ENCODE measurements at regions not wholly inside any gene's neighbourhood (a gene's known extent, or its start where the extent isn't known, plus 50 kb on each side); places are given as distances from the start of the nearest gene placed in this dataset.

DNA sequence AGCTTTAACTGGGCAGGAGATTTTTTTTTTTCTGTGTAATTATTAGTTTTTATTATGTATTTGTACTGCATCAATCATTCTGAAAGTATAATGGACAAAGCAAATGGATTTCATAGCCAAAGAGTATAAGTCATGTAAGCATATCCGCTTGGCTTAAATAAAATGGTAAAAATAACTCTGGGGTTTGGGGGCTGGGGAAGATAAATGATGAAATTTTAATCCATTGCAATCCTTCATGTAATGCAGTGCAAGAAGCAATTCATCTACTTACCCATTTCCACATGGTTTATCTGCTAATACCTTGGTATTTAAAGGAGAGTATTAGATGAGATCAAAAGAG, 781.4 kb downstream of the QKI start:
- DNase-seq, result no peak

DNA sequence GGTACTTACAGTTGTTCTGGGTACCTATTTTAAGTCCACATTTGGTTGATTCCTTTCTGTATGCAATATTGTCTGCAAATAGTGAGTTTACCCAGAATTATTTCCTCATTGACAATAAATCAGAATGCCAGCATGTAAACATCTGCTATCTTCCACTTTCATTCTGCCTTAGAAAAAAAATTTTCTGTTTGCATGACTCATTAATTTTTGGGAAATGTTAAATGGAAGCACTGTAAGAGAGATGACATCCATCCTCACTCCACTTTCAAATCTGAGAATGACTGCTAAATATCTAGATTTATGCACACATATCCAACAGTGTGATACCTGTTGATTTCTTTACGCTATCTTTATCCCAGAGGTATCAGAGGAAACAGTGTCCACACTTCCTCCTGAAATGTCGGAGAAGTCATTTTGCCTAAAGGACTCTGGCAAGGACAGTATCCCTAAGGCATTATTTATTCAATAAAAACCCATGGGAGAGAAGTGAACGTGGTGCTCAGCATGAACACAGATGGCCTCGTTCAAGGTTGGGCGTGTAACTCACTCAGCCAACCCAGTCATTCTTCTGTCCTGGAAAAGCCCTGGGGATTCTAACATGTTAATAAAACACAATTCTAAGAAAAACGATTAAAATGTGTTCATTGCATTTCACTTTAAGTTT, 780.9 kb downstream of the QKI start:
- no peak for DNase-seq

DNA sequence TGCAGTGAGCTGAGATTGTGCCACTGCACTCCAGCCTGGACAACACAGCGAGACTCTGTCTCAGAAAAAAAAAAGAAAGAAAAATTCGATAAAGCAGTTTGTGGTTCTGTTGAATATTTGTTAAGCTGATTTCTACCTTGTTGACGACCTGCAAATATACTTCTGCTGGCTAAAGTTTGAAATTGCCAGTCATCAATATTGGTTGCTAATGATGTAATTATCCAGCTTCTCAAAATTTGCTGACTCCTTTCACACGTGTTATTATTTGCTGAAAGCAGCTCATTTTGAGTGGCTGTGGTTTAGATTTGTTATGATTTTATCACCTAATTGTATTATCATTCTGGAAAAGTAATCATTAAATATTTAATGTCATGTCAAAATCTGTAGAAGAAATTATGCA, 774.3 kb downstream of the QKI start:
- no peak for DNase-seq

DNA sequence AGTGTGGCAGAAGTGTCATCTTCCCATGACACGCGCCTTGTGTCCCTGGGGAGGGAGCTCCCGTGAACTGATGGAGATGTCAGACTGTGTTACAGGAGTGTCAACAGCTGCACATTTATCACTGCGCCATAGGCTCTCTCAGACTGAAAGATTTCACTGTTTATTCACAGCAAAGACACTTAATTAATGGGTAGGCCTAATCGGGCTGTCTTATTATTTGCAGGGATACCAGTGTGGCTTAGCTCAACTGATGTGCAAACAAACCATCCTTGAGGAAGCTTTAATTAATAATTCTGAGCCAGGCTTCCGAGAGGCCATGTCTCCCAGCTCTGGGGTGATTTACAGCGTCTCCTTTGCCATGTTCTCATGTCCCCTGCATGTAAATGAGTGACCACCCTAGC, 771.0 kb downstream of the QKI start:
- no peak for DNase-seq

DNA sequence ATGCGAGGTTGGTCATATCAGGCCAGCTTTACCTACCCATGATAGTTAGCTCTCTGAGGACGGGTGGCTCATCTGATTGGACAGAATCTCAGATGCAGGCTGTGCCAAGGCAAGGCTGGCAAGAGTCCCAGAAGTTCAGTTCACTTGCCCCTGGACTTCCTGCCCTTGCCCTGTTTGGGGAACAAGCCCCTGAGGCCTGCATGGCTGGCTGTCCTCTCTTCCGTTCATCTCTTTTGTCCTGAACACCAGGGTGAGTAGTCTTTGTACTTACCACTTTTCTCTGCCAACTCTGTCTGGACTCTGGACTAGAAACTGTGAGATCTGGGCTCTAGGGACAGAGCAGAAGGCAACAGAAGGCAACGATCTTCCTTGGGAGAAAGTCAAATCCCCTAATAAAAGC, 769.9 kb downstream of the QKI start:
- no peak for DNase-seq

DNA sequence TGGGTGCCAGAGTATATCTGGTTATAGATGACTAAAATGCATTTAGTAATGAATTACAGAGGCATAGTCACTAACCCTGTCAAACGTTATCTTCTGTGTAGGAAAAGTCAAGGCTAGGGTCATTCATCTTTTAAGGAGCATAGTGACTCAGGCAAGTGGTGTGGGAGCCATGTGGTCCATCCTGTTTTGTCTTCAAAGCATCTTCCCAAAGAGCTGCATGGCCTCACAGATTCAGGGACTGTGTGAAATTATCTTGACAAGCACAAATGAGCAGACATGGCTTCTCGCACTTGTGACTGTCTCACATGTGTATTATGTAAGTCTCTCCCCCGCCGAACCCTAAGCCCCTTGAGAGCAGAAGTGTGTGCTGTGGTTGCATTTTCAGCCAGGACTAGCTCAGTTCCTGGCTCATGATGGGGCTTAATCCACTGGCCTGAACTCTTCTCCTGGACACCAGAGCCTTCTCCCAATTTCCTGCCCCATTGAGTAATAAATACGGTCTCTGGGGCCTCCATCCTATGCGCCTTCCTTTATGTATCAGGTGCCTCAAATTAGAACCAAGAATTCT, 769.1 kb downstream of the QKI start:
- no peak for DNase-seq

DNA sequence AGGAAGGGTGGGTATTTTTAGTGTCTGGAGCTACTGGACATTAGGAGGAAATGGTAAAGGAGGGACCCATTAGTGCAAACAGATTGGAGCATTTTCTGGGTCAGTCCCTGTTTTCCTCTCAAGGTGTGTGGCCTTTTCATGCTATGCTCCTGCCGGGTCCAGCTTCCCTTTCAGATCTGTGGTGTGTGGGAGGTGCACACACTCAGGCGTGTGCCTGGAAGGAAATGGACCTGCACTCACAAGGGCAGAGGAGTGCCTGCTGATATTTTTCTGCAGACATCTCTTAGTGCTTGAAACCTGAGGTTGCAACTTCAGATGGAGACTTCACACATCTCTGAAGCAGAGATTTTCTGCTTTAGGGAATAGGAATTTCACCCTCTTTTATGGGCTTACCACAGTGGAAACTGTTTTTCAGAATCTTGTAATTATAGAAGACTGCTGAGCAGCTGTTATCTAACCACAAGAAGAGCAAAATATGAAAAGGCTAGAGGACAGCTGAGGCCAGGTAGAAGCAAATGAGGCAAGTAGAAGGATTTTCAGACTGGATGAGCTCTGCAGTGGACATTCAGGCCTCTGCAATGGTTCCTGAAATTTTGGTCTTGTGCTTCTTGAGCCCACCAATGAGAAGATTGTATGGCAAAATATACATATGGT, 764.3 kb downstream of the QKI start:
- no peak for DNase-seq

DNA sequence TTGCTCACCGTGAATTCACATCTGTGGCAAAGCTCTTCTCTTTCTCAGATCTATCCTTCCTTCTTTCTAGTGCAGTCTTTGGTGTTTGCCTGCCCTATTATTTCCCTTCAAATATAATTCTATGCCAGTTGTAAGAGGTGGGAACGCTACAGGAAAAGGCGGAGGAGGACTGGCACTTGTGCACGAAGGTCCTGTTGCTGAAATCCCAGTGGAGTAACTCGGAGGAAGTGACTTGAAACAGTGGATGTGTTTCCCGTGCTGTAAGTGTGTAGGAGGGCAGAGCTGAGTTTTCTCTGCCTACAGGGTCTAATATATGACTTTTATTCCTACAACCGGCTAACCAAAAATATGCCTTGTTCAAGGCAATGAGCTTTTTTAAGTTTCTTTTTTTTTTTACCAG, 754.8 kb downstream of the QKI start:
- DNase-seq, result no peak

DNA sequence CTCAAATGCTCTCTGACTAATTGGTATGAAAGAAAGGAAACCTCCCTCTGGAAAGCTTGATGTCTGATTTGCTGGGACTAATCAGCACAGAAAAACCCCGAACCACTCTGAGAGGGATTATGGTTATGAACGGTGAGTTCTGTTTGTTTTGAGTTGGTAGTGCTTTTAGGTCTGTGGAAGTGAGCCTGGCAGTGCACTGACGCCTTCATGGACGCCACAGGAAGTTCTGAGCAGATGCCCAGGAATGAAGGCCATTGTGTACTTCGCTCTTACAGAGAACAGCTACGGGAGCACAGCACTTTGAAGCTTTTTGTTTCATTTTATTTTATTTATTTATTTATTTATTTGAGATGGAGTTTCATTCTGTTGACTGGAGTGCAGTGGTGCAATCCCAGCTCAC, 754.1 kb downstream of the QKI start:
- no peak for DNase-seq

DNA sequence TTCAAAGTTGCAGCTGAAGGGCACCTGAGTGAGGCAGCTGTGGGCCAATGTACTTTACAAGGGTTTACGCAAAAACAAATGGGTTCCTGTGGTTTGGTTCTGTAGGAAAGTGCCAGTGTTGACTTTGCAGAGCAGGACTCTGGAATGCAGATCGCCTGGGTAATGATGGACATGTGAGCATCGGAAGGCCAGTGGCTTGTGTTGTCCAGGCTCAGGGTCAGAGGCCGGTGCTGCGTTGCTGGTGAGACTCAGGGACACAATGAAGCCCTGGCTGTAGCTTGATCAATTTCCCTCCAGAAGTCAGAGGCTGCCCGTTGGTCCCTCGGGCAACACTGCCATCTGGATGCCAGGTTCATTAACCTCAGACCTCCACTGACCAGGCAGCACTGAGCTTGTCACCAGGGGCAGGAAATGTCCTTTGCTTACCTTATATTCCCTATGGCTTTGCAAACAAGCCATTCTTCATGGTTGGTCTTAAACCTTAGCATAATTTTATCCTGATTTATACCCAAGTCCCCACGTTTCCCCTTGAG, 753.4 kb downstream of the QKI start:
- DNase-seq, result no peak

DNA sequence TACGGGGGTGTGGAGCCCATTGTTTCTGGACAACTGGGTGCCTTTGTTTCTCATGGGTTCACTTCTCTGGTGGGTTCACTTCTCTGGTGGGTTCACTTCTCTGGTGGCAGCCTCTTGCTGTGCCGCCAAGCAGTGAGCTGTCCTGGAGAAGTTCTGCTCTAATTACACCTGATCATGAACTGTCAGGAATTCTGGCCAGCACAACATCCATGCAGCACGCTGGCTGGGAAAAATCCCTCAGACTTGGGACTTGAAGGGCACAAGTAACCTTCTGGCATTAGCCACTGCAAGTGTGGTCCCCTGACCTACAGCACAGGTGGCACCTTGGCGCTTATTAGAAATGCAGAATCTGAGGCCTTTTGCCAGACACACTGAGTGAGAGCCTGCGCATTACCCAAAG, 752.5 kb downstream of the QKI start:
- DNase-seq, result no peak

DNA sequence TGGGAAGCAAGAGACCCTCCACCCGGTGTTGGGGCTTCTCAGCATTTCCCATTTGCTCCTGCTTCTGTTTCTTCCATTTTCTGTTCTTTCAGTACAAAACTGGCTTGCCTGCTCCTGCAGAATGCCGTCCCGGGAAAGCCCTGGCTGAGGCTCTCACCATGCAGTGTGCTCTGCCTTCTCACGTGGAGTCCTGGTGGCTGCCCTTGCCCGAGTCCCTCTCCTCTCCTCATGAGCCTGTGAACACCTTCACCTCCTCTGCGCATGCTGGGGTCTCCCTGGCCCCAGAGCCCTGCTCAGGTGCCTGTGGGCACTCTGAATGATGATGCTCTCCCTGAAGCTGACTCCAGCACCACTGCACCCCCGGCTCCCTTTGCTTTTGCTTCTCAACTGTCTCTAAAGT, 752.0 kb downstream of the QKI start:
- DNase-seq, result no peak

DNA sequence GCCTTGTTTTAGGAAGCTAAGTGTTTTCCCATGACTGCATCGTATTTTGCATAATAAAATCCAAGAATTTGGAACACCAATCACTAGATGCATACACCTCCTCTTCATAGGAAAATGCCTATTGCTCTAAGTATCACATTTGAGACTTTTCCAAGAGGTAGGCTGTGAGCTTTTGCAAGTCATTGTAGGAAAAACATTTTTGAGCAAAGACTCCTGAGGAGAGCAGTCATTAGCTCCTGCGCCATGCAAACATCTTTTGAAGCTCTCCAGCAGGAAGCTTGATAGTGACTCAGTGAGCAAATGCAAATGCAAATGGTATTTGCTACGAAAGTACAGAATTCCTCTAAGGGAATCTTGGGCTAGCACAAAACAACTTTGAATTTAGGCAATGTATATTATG, 750.4 kb downstream of the QKI start:
- no peak for DNase-seq

DNA sequence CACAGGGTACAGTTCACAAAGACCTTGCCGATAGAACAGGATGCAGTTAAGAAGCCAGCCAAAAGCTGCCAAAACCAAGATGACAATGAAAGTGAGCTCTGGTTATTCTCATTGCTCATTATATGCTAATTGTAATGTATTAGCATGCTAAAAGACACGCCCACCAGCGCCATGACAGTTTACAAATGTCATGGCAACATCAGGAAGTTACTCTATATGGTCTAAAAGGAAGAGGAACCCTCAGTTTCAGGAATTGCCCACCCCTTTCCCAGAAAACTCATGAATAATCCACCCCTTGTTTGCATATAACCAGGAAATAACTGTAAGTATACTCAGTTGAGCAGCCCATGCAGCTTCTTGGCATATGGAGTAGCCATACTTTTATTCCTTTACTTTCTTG, 748.7 kb downstream of the QKI start:
- no peak for DNase-seq

DNA sequence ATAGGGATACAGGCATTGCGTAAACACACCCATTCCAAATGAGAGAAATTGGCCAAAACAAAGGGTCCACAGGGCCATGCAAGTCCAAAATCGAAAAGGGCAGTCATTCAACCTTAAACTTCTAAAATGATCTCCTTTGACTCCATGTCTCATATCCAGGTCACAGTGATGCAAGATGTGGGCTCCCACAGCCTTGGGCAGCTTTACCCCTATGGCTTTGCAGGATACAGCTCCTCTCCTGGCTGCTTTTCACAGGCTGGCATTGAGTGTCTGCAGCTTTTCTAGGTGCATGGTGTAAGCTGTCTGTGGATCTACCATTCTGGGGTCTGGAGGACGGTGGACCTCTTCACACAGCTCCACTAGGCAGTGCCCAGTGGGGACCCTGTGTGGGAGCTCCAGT, 744.5 kb downstream of the QKI start:
- DNase-seq, result no peak

DNA sequence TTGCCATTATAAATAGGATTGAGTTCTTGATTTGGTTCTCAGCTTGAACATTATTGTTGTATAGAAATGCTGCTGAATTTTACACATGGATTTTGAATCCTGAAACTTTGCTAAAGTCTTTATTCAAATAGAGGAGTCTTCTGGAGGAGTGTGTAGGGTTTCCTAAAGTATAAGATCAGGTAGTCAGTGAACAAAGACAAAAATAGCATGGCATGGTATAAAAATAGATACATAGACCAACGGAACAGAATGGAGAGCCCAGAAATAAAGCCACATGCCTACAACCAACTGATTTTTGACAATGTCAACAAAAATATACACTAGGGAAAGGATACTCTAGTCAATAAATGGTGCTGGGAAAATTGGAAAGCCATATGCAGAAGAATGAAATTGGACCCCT, 740.1 kb downstream of the QKI start:
- DNase-seq, result no peak

DNA sequence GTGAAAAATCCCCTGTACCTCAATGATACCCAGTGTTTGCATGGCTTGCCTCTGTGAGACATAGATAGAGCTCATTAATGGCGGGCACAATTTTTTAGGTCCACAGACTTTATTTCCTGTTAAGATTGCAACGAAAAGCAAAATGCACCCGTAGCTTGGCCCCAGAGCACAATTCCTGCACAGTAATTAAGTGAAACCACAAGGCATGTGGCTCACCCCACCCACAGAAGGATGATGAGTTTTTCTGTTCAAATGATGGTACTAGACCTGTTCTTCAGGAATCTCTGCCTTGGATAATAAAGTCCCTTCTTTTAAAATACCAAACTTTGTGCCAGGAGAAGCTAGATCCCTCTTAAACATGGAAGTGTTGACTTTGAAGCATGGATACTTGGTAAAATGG, 738.1 kb downstream of the QKI start:
- no peak for DNase-seq

DNA sequence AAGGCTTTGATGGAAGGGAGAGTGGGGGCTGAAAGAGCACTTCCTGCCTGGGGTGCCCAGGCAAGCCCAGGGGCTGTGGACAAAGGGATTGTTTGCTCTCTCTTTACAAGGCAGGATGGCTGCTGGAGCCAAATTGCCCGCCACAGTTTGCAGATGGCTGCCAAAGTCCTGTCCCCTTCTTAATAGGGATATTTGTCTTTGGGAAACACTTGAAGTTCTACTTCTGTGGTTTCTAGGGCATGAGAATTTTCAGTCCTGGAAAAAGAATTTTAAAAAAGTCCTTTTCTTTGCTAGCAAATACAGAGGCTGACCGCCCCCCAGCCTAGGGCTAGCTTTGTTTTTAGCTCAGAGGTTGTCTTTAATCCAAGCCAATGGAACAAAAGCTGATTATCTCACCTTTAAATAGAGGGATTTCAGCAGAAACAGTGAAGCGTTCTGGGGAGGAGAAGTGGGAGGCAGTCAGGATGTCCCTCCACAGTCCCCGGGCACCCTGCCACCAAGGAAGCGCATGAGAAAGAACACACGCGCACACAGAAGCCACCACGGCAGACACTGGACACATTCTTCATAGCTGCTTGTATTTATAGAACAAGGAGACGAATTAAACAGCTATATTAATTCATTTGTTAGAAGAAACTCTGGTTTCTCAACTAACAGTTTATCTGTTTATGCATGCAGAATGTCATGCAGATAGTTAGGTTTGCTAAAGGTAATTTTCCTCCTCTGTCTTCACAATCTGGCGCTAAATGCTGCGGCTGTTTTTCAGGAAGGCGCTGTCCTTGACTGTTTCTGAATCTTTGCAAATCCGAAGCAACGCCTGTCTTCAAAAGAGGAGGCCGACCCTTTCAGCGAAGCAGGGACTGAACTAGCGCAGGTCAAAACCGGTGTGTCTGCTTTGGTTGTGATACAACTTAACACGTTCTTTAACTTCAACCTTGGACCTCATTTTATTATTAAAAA, 736.9 kb downstream of the QKI start:
- no peak for DNase-seq

DNA sequence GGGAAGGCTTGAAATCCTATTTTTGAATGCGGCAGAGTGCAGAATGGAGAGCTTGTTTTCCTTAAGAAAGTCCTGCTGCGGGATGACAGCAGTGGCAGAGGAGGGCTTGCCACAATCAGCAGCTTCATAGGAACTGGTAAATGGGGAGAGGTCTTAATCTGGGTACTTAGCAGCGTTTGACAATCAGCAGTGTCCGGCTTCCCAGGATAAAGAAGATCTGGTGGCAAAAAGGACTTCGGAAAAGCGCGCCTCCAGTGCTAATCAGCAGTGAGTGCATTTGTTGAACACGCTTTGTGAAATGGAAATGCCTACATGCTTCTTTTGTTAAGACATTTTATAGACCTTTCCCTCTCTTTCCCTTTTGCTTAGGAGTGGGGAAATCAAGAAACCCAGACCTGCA, 735.7 kb downstream of the QKI start:
- no peak for DNase-seq

DNA sequence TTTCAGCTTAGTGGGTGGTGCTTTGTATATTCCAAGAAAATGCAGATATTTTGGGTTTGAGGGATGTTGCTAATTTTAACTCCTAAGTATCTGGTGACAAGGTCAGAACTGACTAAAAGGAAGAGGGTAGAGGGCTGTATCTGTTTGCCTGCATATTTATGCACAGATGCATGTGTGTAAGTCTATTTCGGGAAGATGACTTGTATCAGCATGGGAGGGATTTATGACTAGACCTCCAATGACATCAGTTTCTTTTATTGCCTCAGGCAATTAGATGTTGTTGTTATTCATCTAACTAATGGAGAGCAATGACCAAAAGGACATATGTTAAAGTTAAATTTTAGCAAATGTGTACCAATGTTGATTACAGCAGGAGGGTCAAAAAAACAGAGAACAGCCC, 734.3 kb downstream of the QKI start:
- no peak for DNase-seq

DNA sequence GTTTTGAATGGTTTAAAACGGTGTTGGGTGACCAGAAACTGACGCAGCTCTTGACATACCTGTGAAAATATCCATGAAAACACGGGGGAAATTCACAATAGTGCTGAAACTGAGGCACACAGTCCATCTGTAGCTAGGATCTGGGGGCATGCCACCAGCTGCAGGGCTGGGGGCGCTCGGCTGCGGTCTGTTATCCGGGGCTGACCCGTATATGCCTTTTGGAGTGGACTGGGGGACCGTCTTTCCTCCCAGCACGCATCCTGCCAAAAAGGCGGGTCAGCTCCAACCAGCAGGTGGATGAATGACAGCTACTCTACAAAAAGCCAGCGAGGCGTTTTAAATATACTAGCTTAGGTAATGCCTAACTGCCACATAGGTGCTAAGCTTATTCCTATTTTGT, 729.8 kb downstream of the QKI start:
- no peak for DNase-seq

DNA sequence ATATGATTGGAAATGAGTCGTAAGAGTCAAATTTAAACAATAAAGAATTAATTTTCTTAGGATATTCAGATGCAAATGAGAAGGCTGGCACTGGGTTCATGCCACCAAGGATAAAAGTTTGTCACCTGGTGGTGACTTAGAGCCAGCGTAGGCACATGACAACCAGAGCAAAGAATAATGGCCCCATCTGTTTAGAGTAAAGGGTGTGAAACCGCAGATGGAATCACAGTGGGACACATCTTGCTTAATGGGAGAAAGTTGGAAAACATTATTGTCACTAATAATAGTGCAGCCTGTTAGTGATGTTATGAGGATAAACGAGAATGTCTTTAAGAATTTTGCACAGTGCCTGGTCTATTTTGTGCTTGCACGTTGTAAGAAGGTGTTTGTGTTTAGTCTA, 727.8 kb downstream of the QKI start:
- DNase-seq, result no peak

DNA sequence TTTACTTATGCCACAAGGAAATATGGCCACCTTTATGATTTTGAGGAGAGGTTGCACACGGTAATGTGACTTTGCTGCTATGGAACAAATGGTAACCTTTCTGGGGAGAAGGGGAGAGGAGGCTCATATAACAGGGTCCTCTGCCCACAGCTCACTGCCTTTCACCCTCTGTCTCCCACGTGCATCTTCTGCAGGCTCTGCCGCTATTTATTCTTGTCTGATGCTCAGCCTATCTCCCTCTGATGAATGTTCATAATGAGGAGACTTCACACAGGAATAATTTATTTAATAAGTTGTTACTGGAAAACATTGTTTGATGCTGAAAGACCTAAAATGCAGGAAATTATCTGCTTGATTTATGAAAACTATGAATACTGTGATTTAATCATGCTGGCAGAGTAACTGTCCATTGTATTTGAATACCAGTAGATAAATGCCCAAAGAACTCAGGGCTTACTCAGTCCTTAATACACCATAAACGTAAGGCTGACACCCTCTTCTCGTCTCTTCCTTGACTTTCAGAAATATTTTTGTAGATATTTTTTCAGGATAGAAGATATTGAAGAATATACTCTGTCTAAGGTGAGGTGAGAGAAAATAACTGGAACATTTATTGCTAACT, 721.1 kb downstream of the QKI start:
- no peak for DNase-seq
